Prostate gland (tissue), 2 donors: ENCODE measurements at regions not wholly inside any gene's neighbourhood (a gene's known extent, or its start where the extent isn't known, plus 50 kb on each side); places are given as distances from the start of the nearest gene placed in this dataset.

Source experiments
- POLR2A ChIP-seq: fragments of 450-650 bp; IDR thresholded peaks from one replicate; pipeline ENCODE4 v1.6.1; 2016; ENCODE audit warnings: antibody characterized with exemption, mild to moderate bottlenecking
- POLR2AphosphoS5 ChIP-seq: sonication (generic); formaldehyde crosslinking; IDR thresholded peaks from one replicate; pipeline ENCODE4 v1.6.1; 2017; ENCODE audit warnings: antibody characterized with exemption
- TF ChIP-seq, protein P1 (sequence below), 4 experiments: fragments of 200-600 bp in 2 of 4; fragments of 450-650 bp in 2 of 4; sonication (generic) in 2 of 4; IDR thresholded peaks; 1 replicate in 3 of 4; 2 replicates in 1 of 4; pipeline ENCODE4 v1.5.1; 2016 to 2019; ENCODE audit warnings: antibody characterized with exemption in 4 of 4, mild to moderate bottlenecking in 2 of 4, moderate library complexity in 2 of 4

DNA sequence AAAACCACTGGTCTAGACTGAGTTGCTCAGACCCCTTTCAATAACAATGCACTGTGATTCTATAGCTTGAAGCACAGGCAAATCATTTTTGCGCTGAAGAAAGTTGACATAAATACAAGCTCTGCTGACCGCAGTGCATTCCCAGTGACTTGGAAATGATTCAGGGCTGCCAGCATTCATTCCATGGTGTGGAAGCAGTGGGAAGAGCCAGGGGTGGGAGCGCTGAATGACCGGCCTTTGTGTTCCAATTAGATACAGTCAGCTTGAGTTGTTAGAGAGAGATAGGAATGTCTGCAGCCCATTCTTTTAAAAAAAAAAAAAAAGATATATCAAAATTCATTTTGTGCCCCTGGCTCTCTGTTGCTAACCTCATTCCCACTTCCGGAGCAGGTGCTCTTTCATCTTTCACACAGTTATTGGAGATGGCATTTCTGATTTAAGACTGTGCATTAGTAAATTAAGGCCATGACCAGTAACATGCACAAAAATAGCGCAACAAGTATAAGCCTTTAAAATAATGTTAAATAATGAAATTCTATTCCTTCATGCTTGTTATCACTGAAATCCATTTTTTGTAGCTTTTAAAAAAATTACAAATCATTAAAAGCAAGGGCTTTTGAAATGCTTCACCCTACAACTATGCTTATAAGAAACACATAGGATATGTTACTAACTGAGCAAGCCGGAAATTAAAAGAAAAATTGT, 59.4 kb upstream of the CTLA4 start:
- TF ChIP-seq POLR2A, result no peak
- TF ChIP-seq, protein P1, sequence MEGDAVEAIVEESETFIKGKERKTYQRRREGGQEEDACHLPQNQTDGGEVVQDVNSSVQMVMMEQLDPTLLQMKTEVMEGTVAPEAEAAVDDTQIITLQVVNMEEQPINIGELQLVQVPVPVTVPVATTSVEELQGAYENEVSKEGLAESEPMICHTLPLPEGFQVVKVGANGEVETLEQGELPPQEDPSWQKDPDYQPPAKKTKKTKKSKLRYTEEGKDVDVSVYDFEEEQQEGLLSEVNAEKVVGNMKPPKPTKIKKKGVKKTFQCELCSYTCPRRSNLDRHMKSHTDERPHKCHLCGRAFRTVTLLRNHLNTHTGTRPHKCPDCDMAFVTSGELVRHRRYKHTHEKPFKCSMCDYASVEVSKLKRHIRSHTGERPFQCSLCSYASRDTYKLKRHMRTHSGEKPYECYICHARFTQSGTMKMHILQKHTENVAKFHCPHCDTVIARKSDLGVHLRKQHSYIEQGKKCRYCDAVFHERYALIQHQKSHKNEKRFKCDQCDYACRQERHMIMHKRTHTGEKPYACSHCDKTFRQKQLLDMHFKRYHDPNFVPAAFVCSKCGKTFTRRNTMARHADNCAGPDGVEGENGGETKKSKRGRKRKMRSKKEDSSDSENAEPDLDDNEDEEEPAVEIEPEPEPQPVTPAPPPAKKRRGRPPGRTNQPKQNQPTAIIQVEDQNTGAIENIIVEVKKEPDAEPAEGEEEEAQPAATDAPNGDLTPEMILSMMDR (IDR thresholded peaks at IDR 0.05), result no peak
- no peak for TF ChIP-seq POLR2AphosphoS5
